Mesenchymal stem cell (in vitro differentiated cells and primary cell): ENCODE measurements at regions not wholly inside any gene's neighbourhood (a gene's known extent, or its start where the extent isn't known, plus 50 kb on each side); places are given as distances from the start of the nearest gene placed in this dataset.
"Not testable (repeated sequence)": the region's sequence is repeated elsewhere in the genome, so short reads cannot be mapped to it uniquely, and the experiment has no call there.

Source experiments
- DNase-seq: peaks from one replicate; pipeline ENCODE4 v3.0.0-alpha.2; 2013
- H2AFZ ChIP-seq: one replicate; pipeline ENCODE4 v1.6.1; 2013; ENCODE audit warnings: low read depth, mild to moderate bottlenecking, control low read depth, inconsistent platforms, low read length, moderate library complexity
- H2AK5ac ChIP-seq: 2 replicates; pipeline ENCODE4 v1.6.1; 2013; ENCODE audit warnings: low read length, moderate library complexity, mild to moderate bottlenecking, inconsistent platforms; ENCODE audit not compliant: severe bottlenecking
- H2BK120ac ChIP-seq: one replicate; pipeline ENCODE4 v1.6.1; 2013; ENCODE audit warnings: low read depth, mild to moderate bottlenecking, inconsistent platforms, low read length, moderate library complexity
- H2BK12ac ChIP-seq, 2 experiments: one replicate each; pipeline ENCODE4 v1.6.1; 2013; ENCODE audit warnings: inconsistent platforms in 2 of 2, low read length in 2 of 2, mild to moderate bottlenecking in 2 of 2, moderate library complexity in 2 of 2, control low read depth in 1 of 2
- H2BK15ac ChIP-seq: one replicate; pipeline ENCODE4 v1.6.1; 2013; ENCODE audit warnings: mild to moderate bottlenecking, low read depth, inconsistent platforms; ENCODE audit not compliant: poor library complexity, severe bottlenecking
- H2BK5ac ChIP-seq: 2 replicates; pipeline ENCODE4 v1.6.1; 2013; ENCODE audit warnings: low read depth, mild to moderate bottlenecking, low read length, control low read depth, inconsistent platforms; ENCODE audit not compliant: poor library complexity, severe bottlenecking
- H3K14ac ChIP-seq, 2 experiments: one replicate each; pipeline ENCODE4 v1.6.1; 2013; ENCODE audit warnings: inconsistent platforms in 2 of 2, low read length in 2 of 2, control low read depth in 1 of 2, mild to moderate bottlenecking in 1 of 2, moderate library complexity in 1 of 2
- H3K18ac ChIP-seq, 2 experiments: one replicate each; pipeline ENCODE4 v1.6.1; 2013; ENCODE audit warnings: inconsistent platforms in 2 of 2, low read length in 2 of 2, control low read depth in 1 of 2, low read depth in 1 of 2, mild to moderate bottlenecking in 1 of 2
- H3K23ac ChIP-seq, 2 experiments: one replicate each; pipeline ENCODE4 v1.6.1; 2013; ENCODE audit warnings: inconsistent platforms in 2 of 2, low read length in 2 of 2, mild to moderate bottlenecking in 2 of 2, moderate library complexity in 2 of 2, control low read depth in 1 of 2
- H3K27ac ChIP-seq: 2 replicates; pipeline ENCODE4 v1.5.1; 2013; ENCODE audit warnings: mild to moderate bottlenecking, moderate library complexity, low read length, control low read depth, inconsistent platforms; ENCODE audit not compliant: poor library complexity, severe bottlenecking
- H3K27me3 ChIP-seq, 2 experiments: 2 replicates each; pipeline versions ENCODE4 v1.6.1 to v1.7.0; 2013; ENCODE audit warnings: low read length in 2 of 2, mild to moderate bottlenecking in 2 of 2, moderate library complexity in 2 of 2, control low read depth in 1 of 2, inconsistent platforms in 1 of 2; ENCODE audit not compliant: control insufficient read depth in 1 of 2, insufficient read depth in 1 of 2
- H3K36me3 ChIP-seq, 2 experiments: 2 replicates each; pipeline versions ENCODE4 v1.6.1 to v1.7.0; 2013; ENCODE audit warnings: low read length in 2 of 2, control low read depth in 1 of 2, inconsistent platforms in 1 of 2, low read depth in 1 of 2, mild to moderate bottlenecking in 1 of 2; ENCODE audit not compliant: insufficient read depth in 2 of 2, control insufficient read depth in 1 of 2
- H3K4ac ChIP-seq, 2 experiments: one replicate each; pipeline ENCODE4 v1.6.1; 2013; ENCODE audit warnings: inconsistent platforms in 2 of 2, low read length in 2 of 2, mild to moderate bottlenecking in 2 of 2, moderate library complexity in 2 of 2, control low read depth in 1 of 2, low read depth in 1 of 2
- H3K4me1 ChIP-seq: 2 replicates; pipeline ENCODE4 v1.6.1; 2013; ENCODE audit warnings: low read depth, low read length, control low read depth; ENCODE audit not compliant: control insufficient read depth, insufficient read depth
- H3K4me2 ChIP-seq: 2 replicates; pipeline ENCODE4 v1.6.1; 2013; ENCODE audit warnings: low read length, mild to moderate bottlenecking, inconsistent platforms; ENCODE audit not compliant: poor library complexity, severe bottlenecking
- H3K4me3 ChIP-seq, 2 experiments: 2 replicates each; pipeline versions ENCODE4 v1.5.1 to v1.7.0; 2013; ENCODE audit warnings: low read length in 2 of 2, mild to moderate bottlenecking in 2 of 2, control low read depth in 1 of 2, low read depth in 1 of 2; ENCODE audit not compliant: insufficient read depth in 1 of 2
- H3K79me1 ChIP-seq: replicated peaks from 2 replicates; pipeline ENCODE4 v1.6.1; 2013; ENCODE audit warnings: mild to moderate bottlenecking, control low read depth, low read length, inconsistent platforms; ENCODE audit not compliant: poor library complexity, severe bottlenecking
- H3K9ac ChIP-seq: 2 replicates; pipeline ENCODE4 v1.7.0; 2013; ENCODE audit warnings: mild to moderate bottlenecking, low read length, moderate library complexity
- H3K9me3 ChIP-seq: 2 replicates; pipeline ENCODE4 v1.7.0; 2013; ENCODE audit warnings: mild to moderate bottlenecking, low read length; ENCODE audit not compliant: control insufficient read depth
- H4K8ac ChIP-seq: one replicate; pipeline ENCODE4 v1.6.1; 2013; ENCODE audit warnings: inconsistent platforms, mild to moderate bottlenecking, low read length, moderate library complexity
- H4K91ac ChIP-seq: one replicate; pipeline ENCODE4 v1.6.1; 2013; ENCODE audit warnings: mild to moderate bottlenecking, low read length, inconsistent platforms
- WGBS: methylation state at CpG from one replicate; pipeline ENCODE4 v1.1.7; 2013; ENCODE audit warnings: mixed read lengths; 5-methylcytosine and 5-hydroxymethylcytosine counted together

GRCh38 chr2:239828973-239829275 is 196.2 kb downstream of the NDUFA10 start:
- not testable (repeated sequence) for H3K14ac ChIP-seq, H3K36me3 ChIP-seq, H3K4me3 ChIP-seq, H2BK12ac ChIP-seq, H3K79me1 ChIP-seq, DNase-seq, H2BK5ac ChIP-seq, H2BK120ac ChIP-seq, H3K9me3 ChIP-seq, H3K23ac ChIP-seq, H4K91ac ChIP-seq, H3K4ac ChIP-seq, H3K4me2 ChIP-seq, H3K4me1 ChIP-seq, H3K18ac ChIP-seq, H2BK15ac ChIP-seq, H2AK5ac ChIP-seq, H3K27ac ChIP-seq, H3K9ac ChIP-seq, H2AFZ ChIP-seq, H4K8ac ChIP-seq
- 87% methylated on average over 12 of the region's 12 CpGs for WGBS
- H3K27me3 ChIP-seq: peaks cover 0 to 32% of the 10 kb centered on the region in 2 experiments

GRCh38 chr2:239828192-239828972 is 196.8 kb downstream of the NDUFA10 start:
- H3K4me3 ChIP-seq: no peak overlapping the region
- H2AFZ ChIP-seq: no peak overlapping the region
- H3K9me3 ChIP-seq: no peaks in the 10 kb centered on the region
- no peak overlapping the region for H3K27ac ChIP-seq
- H3K79me1 ChIP-seq: no peaks in the 10 kb centered on the region
- DNase-seq: no peak
- no peak overlapping the region for H3K9ac ChIP-seq
- H3K23ac ChIP-seq: no peak overlapping the region
- no peak overlapping the region for H3K18ac ChIP-seq
- H3K4me1 ChIP-seq: no peaks in the 10 kb centered on the region
- H3K4ac ChIP-seq: no peak overlapping the region
- no peak overlapping the region for H2AK5ac ChIP-seq
- H3K27me3 ChIP-seq: peaks cover 0 to 32% of the 10 kb centered on the region in 2 experiments
- no peak overlapping the region for H3K4me2 ChIP-seq
- H4K91ac ChIP-seq: no peak overlapping the region
- H3K36me3 ChIP-seq: no peaks in the 10 kb centered on the region
- no peak overlapping the region for H2BK15ac ChIP-seq
- no peak overlapping the region for H4K8ac ChIP-seq
- H2BK12ac ChIP-seq: no peak overlapping the region
- H2BK5ac ChIP-seq: no peak overlapping the region
- H2BK120ac ChIP-seq: no peak overlapping the region
- WGBS: 68% methylated on average over 20 of the region's 20 CpGs
- no peak overlapping the region for H3K14ac ChIP-seq

GRCh38 chr2:239827523-239827890 is 197.6 kb downstream of the NDUFA10 start:
- Histone ChIP-seq H3K23ac (no peak overlapping the region), H3K4me3 (no peak overlapping the region), H2BK12ac (no peak overlapping the region), H3K27ac (no peak overlapping the region), H4K91ac (no peak overlapping the region), H3K14ac (no peak overlapping the region), H2BK120ac (no peak overlapping the region), H2AK5ac (no peak overlapping the region), H3K4ac (no peak overlapping the region), H3K79me1 (no peaks in the 10 kb centered on the region), H3K18ac (no peak overlapping the region), H4K8ac (no peak overlapping the region), H3K27me3 (peaks cover 0 to 40% of the 10 kb centered on the region in 2 experiments), H3K4me2 (no peak overlapping the region), H3K4me1 (no peaks in the 10 kb centered on the region), H2BK15ac (no peak overlapping the region), H3K36me3 (no peaks in the 10 kb centered on the region), H3K9me3 (no peaks in the 10 kb centered on the region), H2BK5ac (no peak overlapping the region), H2AFZ (no peak overlapping the region), H3K9ac (no peak overlapping the region)
- 72% methylated on average over 11 of the region's 11 CpGs for WGBS
- DNase-seq: no peak

- H3K14ac ChIP-seq: no peak overlapping the region
- WGBS: 81% methylated on average over 21 of the region's 21 CpGs
- H2BK15ac ChIP-seq: no peak overlapping the region
- no peak overlapping the region for H3K9ac ChIP-seq
- H3K4me1 ChIP-seq: no peaks in the 10 kb centered on the region
- H2AFZ ChIP-seq: no peak overlapping the region
- DNase-seq: no peak
- no peaks in the 10 kb centered on the region for H3K36me3 ChIP-seq
- H3K23ac ChIP-seq: no peak overlapping the region
- H3K79me1 ChIP-seq: no peaks in the 10 kb centered on the region
- no peaks in the 10 kb centered on the region for H3K9me3 ChIP-seq
- H2BK120ac ChIP-seq: no peak overlapping the region
- no peak overlapping the region for H3K4me3 ChIP-seq
- no peak overlapping the region for H3K27ac ChIP-seq
- no peak overlapping the region for H4K8ac ChIP-seq
- no peak overlapping the region for H4K91ac ChIP-seq
- H3K4me2 ChIP-seq: no peak overlapping the region
- H2AK5ac ChIP-seq: no peak overlapping the region
- no peak overlapping the region for H2BK12ac ChIP-seq
- no peak overlapping the region for H2BK5ac ChIP-seq
- peaks cover 0 to 45% of the 10 kb centered on the region in 2 experiments for H3K27me3 ChIP-seq
- no peak overlapping the region for H3K4ac ChIP-seq
- H3K18ac ChIP-seq: no peak overlapping the region
Observed at GRCh38 chr2:239826786-239827522, 198.2 kb downstream of the NDUFA10 start.
